ENCODE measurements at regions not wholly inside any gene's neighbourhood (a gene's known extent, or its start where the extent isn't known, plus 50 kb on each side); places are given as distances from the start of the nearest gene placed in this dataset.

DNA sequence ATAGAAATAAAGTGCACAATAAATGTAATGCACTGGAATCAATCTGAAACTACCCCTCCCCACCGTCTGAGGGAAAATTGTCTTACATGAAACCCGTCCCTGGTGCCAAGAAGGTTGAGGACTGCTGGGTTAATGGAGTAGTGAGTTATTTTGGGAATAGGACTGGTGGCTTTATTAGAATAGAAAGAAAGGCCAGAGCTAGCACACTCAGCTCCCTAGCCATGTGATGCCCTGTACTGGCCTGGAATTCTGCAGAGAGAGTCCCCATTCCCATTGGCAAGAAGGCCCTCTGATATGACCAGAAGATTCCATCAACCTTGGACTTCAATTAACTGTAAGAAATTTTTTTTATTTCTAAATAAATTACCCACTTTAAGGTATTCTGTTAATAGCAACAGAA, 393.5 kb upstream of the PCDH9 start:
- no peak overlapping the region for H3K4me3 ChIP-seq (ENCODE audit: low read depth, low read length)
- TF ChIP-seq, protein P1, sequence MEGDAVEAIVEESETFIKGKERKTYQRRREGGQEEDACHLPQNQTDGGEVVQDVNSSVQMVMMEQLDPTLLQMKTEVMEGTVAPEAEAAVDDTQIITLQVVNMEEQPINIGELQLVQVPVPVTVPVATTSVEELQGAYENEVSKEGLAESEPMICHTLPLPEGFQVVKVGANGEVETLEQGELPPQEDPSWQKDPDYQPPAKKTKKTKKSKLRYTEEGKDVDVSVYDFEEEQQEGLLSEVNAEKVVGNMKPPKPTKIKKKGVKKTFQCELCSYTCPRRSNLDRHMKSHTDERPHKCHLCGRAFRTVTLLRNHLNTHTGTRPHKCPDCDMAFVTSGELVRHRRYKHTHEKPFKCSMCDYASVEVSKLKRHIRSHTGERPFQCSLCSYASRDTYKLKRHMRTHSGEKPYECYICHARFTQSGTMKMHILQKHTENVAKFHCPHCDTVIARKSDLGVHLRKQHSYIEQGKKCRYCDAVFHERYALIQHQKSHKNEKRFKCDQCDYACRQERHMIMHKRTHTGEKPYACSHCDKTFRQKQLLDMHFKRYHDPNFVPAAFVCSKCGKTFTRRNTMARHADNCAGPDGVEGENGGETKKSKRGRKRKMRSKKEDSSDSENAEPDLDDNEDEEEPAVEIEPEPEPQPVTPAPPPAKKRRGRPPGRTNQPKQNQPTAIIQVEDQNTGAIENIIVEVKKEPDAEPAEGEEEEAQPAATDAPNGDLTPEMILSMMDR (IDR thresholded peaks at IDR 0.05; ENCODE audit: low read depth, low read length, missing control alignments) = no peak
- DNase-seq (ENCODE audit: low read depth) = no peak

DNA sequence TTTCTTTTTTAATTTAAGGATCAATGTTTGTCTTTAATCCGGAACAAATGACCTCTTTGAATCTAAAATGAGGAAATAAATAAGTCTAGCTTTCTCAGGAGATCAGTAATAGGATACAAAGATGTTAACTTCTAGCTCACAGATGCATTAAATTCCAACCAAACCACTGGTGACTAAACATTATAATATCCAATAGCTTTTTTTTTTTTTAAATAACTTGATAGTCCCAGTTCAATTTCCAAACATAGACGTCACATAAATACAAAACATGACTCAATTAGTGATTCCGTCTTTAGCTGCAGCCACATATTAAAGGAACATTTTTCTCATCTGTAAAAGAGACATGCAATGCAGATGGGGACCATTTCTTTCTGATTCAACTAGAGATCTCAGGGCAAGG, 390.5 kb upstream of the PCDH9 start:
- H3K4me3 ChIP-seq (ENCODE audit: low read depth, low read length) = no peak overlapping the region
- DNase-seq (ENCODE audit: low read depth) = no peak

DNA sequence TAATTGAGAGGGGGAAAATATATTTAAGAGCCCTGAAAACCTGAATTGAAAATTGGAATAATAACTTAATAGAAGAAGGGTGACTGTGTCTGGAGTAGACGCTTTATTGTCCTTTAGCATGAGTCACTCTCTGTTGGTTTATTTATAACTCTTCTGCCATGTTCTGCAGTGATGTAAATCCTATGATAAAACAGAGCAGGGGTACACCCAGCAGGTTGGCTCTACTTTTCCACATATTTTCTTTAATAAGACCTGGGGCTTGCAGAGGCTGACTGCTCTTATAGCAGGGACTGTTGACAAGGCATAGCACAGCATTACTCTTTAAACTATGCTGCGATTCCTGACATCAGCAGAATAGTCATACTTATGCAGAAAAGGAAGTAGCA, 389.9 kb upstream of the PCDH9 start:
- DNase-seq (ENCODE audit: low read depth) = no peak
- TF ChIP-seq, protein P1 (IDR thresholded peaks at IDR 0.05; ENCODE audit: low read depth, low read length, missing control alignments) = no peak

More for the DNA sequence above, 390.5 kb upstream of the PCDH9 start:
- TF ChIP-seq, protein P1 (IDR thresholded peaks at IDR 0.05; ENCODE audit: low read depth, low read length, missing control alignments) = no peak

DNA sequence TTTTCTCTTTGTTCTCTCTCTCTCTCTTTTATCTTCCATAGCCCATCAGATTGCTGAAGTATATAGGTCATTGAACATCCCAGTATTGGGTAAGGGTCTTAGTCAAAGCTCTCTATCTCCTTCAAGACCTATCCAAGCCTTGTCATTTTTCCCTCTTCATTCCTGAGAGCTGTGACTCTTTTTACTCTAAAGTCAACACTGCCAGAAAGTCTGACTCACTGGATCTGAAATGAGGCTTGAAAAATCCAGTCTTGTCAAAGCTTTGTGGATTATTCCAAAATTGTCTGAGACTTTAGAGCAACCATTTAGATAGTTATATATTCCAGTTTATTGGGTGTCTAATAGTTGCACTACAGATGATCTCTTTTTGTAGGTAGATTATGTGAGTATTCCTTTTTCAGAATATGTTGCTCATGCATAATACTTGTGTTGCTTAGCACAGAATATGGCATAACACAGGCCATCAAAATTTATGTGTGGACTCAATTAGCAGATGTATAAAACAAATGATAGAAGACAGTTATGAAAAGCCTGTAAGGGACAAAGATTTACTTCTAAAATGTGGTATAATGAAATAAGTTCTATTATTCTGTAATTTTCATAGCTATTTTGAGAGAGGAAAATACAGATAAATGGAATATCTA, 389.3 kb upstream of the PCDH9 start:
- H3K4me3 ChIP-seq (ENCODE audit: low read depth, low read length) = no peak overlapping the region
- TF ChIP-seq, protein P1 (IDR thresholded peaks at IDR 0.05; ENCODE audit: low read depth, low read length, missing control alignments) = no peak

More for the DNA sequence above, 389.9 kb upstream of the PCDH9 start:
- no peak overlapping the region for H3K4me3 ChIP-seq (ENCODE audit: low read depth, low read length)

DNA sequence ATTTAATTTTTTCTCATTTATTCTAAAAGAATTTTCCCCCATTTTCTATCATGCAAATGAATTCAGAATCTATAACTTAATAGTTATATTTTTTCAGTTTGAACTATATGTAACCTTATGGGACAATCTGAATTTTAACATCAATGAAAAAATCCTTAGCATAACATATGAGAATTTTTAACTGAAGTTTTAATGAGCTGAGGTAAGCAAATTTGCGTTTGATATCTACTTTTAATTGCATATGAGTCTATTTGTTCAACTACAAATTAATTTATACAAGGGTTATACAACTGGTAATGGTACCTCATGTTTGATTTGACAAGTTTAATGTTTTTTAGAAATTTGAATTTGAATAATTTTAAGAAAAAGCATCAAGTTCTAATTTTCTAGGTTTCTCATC, 384.4 kb upstream of the PCDH9 start:
- TF ChIP-seq, protein P1 (IDR thresholded peaks at IDR 0.05; ENCODE audit: low read depth, low read length, missing control alignments) = no peak
- no peak overlapping the region for H3K4me3 ChIP-seq (ENCODE audit: low read depth, low read length)
- no peak for DNase-seq (ENCODE audit: low read depth)

More for the DNA sequence above, 389.3 kb upstream of the PCDH9 start:
- no peak for DNase-seq (ENCODE audit: low read depth)

DNA sequence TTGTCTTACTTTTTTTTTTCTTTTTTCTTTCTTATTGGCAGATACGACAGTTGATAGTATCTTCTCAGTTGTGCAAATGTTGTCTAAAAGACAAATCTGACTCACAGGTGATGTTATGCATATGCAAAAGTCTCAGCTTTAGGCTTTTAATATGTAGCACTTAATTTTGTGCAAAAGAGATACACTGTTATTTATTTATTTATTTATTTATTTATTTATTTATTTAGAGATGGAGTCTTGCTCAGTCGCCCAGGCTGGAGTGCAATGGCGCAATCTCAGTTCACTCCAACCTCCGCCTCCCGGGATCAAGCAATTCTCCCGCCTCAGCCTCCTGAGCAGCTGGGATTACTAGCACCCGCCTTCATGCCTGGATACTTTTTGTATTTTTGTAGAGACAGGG, 383.9 kb upstream of the PCDH9 start:
- TF ChIP-seq, protein P1 (IDR thresholded peaks at IDR 0.05; ENCODE audit: low read depth, low read length, missing control alignments) = no peak
- H3K4me3 ChIP-seq (ENCODE audit: low read depth, low read length) = no peak overlapping the region
- no peak for DNase-seq (ENCODE audit: low read depth)

DNA sequence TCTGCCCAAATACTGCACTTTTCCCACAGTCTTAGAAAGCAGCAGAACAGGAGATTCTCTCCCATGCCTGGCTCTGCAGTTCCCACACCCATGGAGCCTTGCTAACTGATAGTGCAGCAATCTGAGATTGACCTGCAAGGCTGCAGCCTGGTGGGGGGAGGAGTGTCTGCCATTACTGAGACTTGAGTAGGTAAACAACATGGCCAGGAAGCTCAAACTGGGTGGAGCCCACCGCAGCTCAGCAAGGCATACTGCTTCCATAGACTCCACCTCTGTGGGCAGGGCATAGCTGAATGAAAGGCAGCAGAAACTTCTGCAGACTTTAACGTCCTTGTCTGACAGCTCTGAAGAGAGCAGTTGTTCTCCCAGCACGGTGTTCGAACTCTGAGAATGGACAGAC, 358.5 kb upstream of the PCDH9 start:
- DNase-seq (ENCODE audit: low read depth) = no peak
- TF ChIP-seq, protein P1 (IDR thresholded peaks at IDR 0.05; ENCODE audit: low read depth, low read length, missing control alignments) = no peak
- H3K4me3 ChIP-seq (ENCODE audit: low read depth, low read length) = no peak overlapping the region

Measured in GM12864 (cell line).